B cell (primary cell): ENCODE measurements at regions not wholly inside any gene's neighbourhood (a gene's known extent, or its start where the extent isn't known, plus 50 kb on each side); places are given as distances from the start of the nearest gene placed in this dataset.
A peak's percentile ranks its signal among the peaks of the same experiment; 100 is the strongest.

ENCODE experiments used
- ATAC-seq: fragments of 200-7000 bp; cut with Tn5 transposase; one replicate; pipeline ENCODE4 v1.10.0; 2021; ENCODE audit warnings: low read depth, mild to moderate bottlenecking, moderate number of reproducible peaks, moderate library complexity
- CTCF ChIA-PET: fragments of 350-600 bp; sonication (Branson Sonifier 250); formaldehyde crosslinking; loops from one replicate; lab custom pipeline; 2021; ENCODE audit warnings: antibody characterized with exemption, inconsistent platforms; lab: Charles Lee
- POLR2A ChIA-PET: fragments of 350-600 bp; sonication (Branson Sonifier 250); formaldehyde crosslinking; loops from one replicate; lab custom pipeline; 2021; ENCODE audit warnings: antibody characterized with exemption; lab: Charles Lee
- DNase-seq: peaks from one replicate; pipeline ENCODE4 v3.0.0; 2013
- H2AFZ ChIP-seq: 2 replicates; pipeline ENCODE4 v1.6.1; 2012; ENCODE audit warnings: mild to moderate bottlenecking, low read depth, low read length; ENCODE audit not compliant: insufficient read depth, poor library complexity, severe bottlenecking
- H3K27ac ChIP-seq, 2 donors: 1 replicate in 1 of 2; 2 replicates in 1 of 2; pipeline ENCODE4 v1.5.1; 2012 to 2013; ENCODE audit warnings: low read length in 2 of 2, mild to moderate bottlenecking in 2 of 2, moderate library complexity in 1 of 2
- H3K27me3 ChIP-seq, 4 experiments: fragments of 200-600 bp in 1 of 4; sonication (generic) in 1 of 4; replicated peaks in 1 of 4; 1 replicate in 2 of 4; 2 replicates in 2 of 4; pipeline versions ENCODE4 v1.6.1 to v1.7.0; 2013 to 2016; ENCODE audit warnings: low read length in 3 of 4, mild to moderate bottlenecking in 2 of 4, mixed read lengths in 1 of 4, moderate library complexity in 1 of 4; ENCODE audit not compliant: insufficient read depth in 4 of 4, control insufficient read depth in 3 of 4; ENCODE audit errors: control extremely low read depth in 1 of 4
- H3K36me3 ChIP-seq, 2 experiments: replicated peaks in 1 of 2; 1 replicate in 1 of 2; 2 replicates in 1 of 2; pipeline versions ENCODE4 v1.6.1 to v1.7.1; 2013; ENCODE audit warnings: low read length in 1 of 2; ENCODE audit not compliant: insufficient read depth in 2 of 2, control insufficient read depth in 1 of 2; ENCODE audit errors: control extremely low read depth in 1 of 2, extremely low read depth in 1 of 2
- H3K4me1 ChIP-seq, 2 donors: fragments of 200-600 bp in 1 of 2; sonication (generic) in 1 of 2; 1 replicate in 1 of 2; 2 replicates in 1 of 2; pipeline versions ENCODE4 v1.5.1 to v1.6.1; 2013 to 2017; ENCODE audit warnings: low read length in 2 of 2; ENCODE audit not compliant: control insufficient read depth in 2 of 2, insufficient read depth in 2 of 2
- H3K4me2 ChIP-seq: replicated peaks from 2 replicates; pipeline ENCODE3; 2012; ENCODE audit warnings: mild to moderate bottlenecking, low read depth, low read length; ENCODE audit not compliant: poor library complexity, severe bottlenecking
- H3K4me3 ChIP-seq, 5 experiments: fragments of 200-600 bp in 1 of 5; sonication (generic) in 1 of 5; 1 replicate in 3 of 5; 2 replicates in 2 of 5; pipeline versions ENCODE4 v1.5.1 to v1.7.0; 2011 to 2016; ENCODE audit warnings: low read length in 4 of 5, mild to moderate bottlenecking in 4 of 5, low read depth in 2 of 5, control low read depth in 1 of 5, moderate library complexity in 1 of 5; ENCODE audit not compliant: insufficient read depth in 1 of 5; ENCODE audit errors: control extremely low read depth in 1 of 5, extremely low read depth in 1 of 5
- H3K79me2 ChIP-seq: fragments of 200-600 bp; sonication (generic); one replicate; pipeline ENCODE4 v1.6.0; 2016; ENCODE audit warnings: low read length; ENCODE audit not compliant: control insufficient read depth, insufficient read depth
- H3K9ac ChIP-seq: fragments of 200-600 bp; sonication (generic); 2 replicates; pipeline ENCODE4 v1.6.1; 2017; ENCODE audit warnings: mild to moderate bottlenecking, low read length, moderate library complexity
- H3K9me3 ChIP-seq, 3 donors: one replicate each; pipeline versions ENCODE4 v1.6.1 to v1.7.1; 2013; ENCODE audit warnings: low read length in 2 of 3; ENCODE audit not compliant: control insufficient read depth in 2 of 3, insufficient read depth in 1 of 3; ENCODE audit errors: control extremely low read depth in 1 of 3
- H4K20me1 ChIP-seq: 2 replicates; pipeline ENCODE4 v1.6.0; 2012; ENCODE audit warnings: mild to moderate bottlenecking, low read length; ENCODE audit not compliant: insufficient read depth, control insufficient read depth, poor library complexity, severe bottlenecking
- H3K27ac Mint-ChIP-seq: one replicate; pipeline ENCODE4 v1.8.0; 2021; ENCODE audit warnings: mixed read lengths
- H3K27me3 Mint-ChIP-seq: one replicate; pipeline ENCODE4 v1.8.0; 2021; ENCODE audit warnings: mixed read lengths
- H3K4me1 Mint-ChIP-seq: one replicate; pipeline ENCODE4 v1.8.0; 2021; ENCODE audit warnings: mixed read lengths
- H3K4me3 Mint-ChIP-seq: one replicate; pipeline ENCODE4 v1.8.0; 2021; ENCODE audit warnings: mixed read lengths
- H3K9me3 Mint-ChIP-seq: one replicate; pipeline ENCODE4 v1.8.0; 2022; ENCODE audit warnings: mixed read lengths; ENCODE audit not compliant: insufficient read depth
- CTCF ChIP-seq: fragments of 200-600 bp; IDR thresholded peaks from one replicate; pipeline ENCODE4 v1.8.0; 2022; ENCODE audit warnings: antibody characterized with exemption, mild to moderate bottlenecking
- EZH2 ChIP-seq: IDR thresholded peaks from 2 replicates; pipeline ENCODE4 v1.6.1; 2012; ENCODE audit warnings: borderline replicate concordance, low read depth, mild to moderate bottlenecking, moderate library complexity, low read length; ENCODE audit not compliant: insufficient read depth, poor library complexity, severe bottlenecking
- WGBS: methylation state at CpG from one replicate; pipeline ENCODE4 v1.1.5; 2013; ENCODE audit warnings: missing lambda C conversion rate; ENCODE audit not compliant: insufficient coverage; 5-methylcytosine and 5-hydroxymethylcytosine counted together
- intact Hi-C: fragments of 100-400 bp; cut with micrococcal nuclease; formaldehyde crosslinking; loops from one replicate; pipeline ENCODE4 v1.10.0; 2022

DNA sequence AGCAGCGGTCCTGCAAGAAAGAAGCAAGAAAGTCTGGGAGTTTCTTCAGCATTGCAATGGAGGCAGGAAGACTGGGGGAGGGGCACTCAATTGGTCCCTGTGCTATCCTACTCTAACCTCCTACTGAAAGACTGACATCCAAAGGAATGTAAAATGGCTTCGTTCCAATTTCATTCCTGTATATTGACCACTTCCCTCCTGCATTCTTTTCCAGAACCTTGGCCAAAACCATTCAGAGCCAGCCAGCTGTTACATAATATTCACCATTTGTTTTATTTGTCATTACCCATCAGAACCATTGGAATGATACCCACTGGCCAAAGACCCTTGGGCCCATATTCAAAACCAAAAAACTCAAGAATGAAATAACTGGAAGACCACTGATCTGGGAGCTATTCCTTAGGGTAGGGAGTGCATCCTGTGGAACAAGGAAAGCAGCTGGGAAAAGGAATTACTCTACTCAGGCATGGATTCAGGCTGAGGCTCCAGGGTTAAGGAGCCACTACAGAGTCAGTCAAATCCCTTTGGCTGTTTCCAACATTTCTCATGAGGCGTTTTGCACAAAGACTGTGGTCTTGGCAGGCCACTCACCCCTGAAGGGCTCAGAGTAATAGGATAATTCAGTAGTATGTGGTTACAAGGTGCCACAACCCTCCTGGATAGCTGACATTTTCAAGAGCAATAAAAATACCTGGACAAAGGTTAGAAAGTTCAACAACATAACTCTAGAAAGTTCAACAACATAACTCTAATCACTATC is 148.7 kb upstream of the SLC1A3 start:
- TF ChIP-seq CTCF: no peak
- no peak for TF ChIP-seq EZH2
- no peak for DNase-seq
- intact Hi-C loops: no loop called here
- POLR2A ChIA-PET: no interaction called here
- Mint-ChIP-seq H3K4me1 (peaks cover 11% of the 10 kb centered on the region), H3K9me3 (no peaks in the 10 kb centered on the region), H3K27me3 (peaks cover 8% of the 10 kb centered on the region), H3K4me3 (no peak overlapping the region), H3K27ac (no peak overlapping the region)
- Histone ChIP-seq H3K27me3 (no peaks in the 10 kb centered on the region), H3K36me3 (no peaks in the 10 kb centered on the region), H3K4me1 (peaks cover 0 to 7% of the 10 kb centered on the region in 2 donors), H3K9ac (no peak overlapping the region), H3K79me2 (no peaks in the 10 kb centered on the region), H3K27ac (no peak overlapping the region), H3K9me3 (no peaks in the 10 kb centered on the region), H4K20me1 (no peaks in the 10 kb centered on the region), H3K4me2 (no peak overlapping the region), H3K4me3 (no peak overlapping the region), H2AFZ (no peak overlapping the region)
- CTCF ChIA-PET: interaction anchor here (0.7 kb wide), 1 partner anchor 43 kb away, joined by 3 read pairs; no protein-coding TSS in a partner anchor
- no peak for ATAC-seq
- 71% methylated on average over 1 of the region's 3 CpGs for WGBS

DNA sequence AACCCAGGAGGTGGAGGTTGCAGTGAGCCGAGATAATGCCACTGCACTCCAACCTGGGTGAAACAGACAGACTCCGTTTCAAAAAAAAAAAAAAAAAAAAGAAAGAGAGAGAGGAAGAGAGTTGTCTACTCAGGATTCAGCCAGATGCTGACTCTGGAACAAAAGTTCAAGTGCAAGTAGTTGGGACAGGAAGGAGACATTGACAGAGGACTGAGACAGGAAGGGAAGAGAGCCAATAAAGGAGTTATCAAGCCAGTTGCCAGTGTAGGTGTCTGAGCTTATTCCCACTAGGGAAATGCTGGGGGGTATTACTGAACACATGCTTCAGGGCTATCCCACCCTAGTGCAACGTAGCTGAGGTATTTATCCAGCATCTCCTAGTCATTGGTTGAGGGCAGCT is 147.7 kb upstream of the SLC1A3 start:
- ChIA-PET POLR2A (no interaction called here), CTCF (interaction anchor here (0.7 to 1.2 kb wide), 6 partner anchors 16 to 807 kb away, joined by 3 to 4 read pairs (median 3); no protein-coding TSS in a partner anchor)
- H3K79me2 ChIP-seq: no peaks in the 10 kb centered on the region
- no peak overlapping the region for H3K4me2 ChIP-seq
- no peak for TF ChIP-seq EZH2
- TF ChIP-seq CTCF: no peak
- ATAC-seq (no peak), DNase-seq (no peak)
- no peaks in the 10 kb centered on the region for H3K27me3 ChIP-seq
- H3K9ac ChIP-seq: no peak overlapping the region
- no peak overlapping the region for H3K27ac ChIP-seq
- H3K4me3 ChIP-seq: no peak overlapping the region
- Mint-ChIP-seq H3K4me3 (no peak overlapping the region), H3K27me3 (peaks cover 11% of the 10 kb centered on the region), H3K4me1 (peaks cover 11% of the 10 kb centered on the region), H3K9me3 (no peaks in the 10 kb centered on the region), H3K27ac (no peak overlapping the region)
- intact Hi-C loops: no loop called here
- 100% methylated on average over 2 of the region's 3 CpGs for WGBS
- H4K20me1 ChIP-seq: no peaks in the 10 kb centered on the region
- H3K36me3 ChIP-seq: no peaks in the 10 kb centered on the region
- peaks cover 0 to 7% of the 10 kb centered on the region in 2 donors for H3K4me1 ChIP-seq
- H2AFZ ChIP-seq: peak overlapping the region; percentile 22
- H3K9me3 ChIP-seq: no peaks in the 10 kb centered on the region
